GM18951 (cell line): ENCODE measurements at regions not wholly inside any gene's neighbourhood (a gene's known extent, or its start where the extent isn't known, plus 50 kb on each side); places are given as distances from the start of the nearest gene placed in this dataset.
"Not testable (repeated sequence)": the region's sequence is repeated elsewhere in the genome, so short reads cannot be mapped to it uniquely, and the experiment has no call there.

Source experiments
- POLR2A ChIP-seq: IDR thresholded peaks from 4 replicates; pipeline ENCODE4 v1.6.1; 2011; ENCODE audit warnings: mild to moderate bottlenecking; ENCODE audit not compliant: insufficient read length, insufficient read depth; ENCODE audit errors: extremely low read depth
- in situ Hi-C: fragments of 300-500 bp; cut with MboI; formaldehyde crosslinking; loops from one replicate; pipeline ENCODE4 v1.12.0; 2022; ENCODE audit warnings: low sequenced_read_pairs, mixed read lengths, inconsistent platforms; ENCODE audit not compliant: unreplicated experiment

GRCh38 chr1:30548294-30548693 is 175.1 kb downstream of the MATN1 start:
- in situ Hi-C loops = no loop called here
- no peak for TF ChIP-seq POLR2A

GRCh38 chr1:30547326-30547725 is 176.1 kb downstream of the MATN1 start:
- in situ Hi-C loops = not testable (repeated sequence)

- in situ Hi-C loops = no loop called here
- no peak for TF ChIP-seq POLR2A
These were observed 178.0 kb downstream of the MATN1 start for GRCh38 chr1:30545365-30545764.

GRCh38 chr1:30541721-30542485 is 181.5 kb downstream of the MATN1 start:
- in situ Hi-C loops = no loop called here
- TF ChIP-seq POLR2A = no peak

- in situ Hi-C loops = no loop called here
- TF ChIP-seq POLR2A = no peak
These were observed 182.7 kb downstream of the MATN1 start for GRCh38 chr1:30540611-30541192.

GRCh38 chr1:30539884-30540283 is 183.5 kb downstream of the MATN1 start:
- in situ Hi-C loops = no loop called here
- TF ChIP-seq POLR2A = no peak

- in situ Hi-C loops = no loop called here
- no peak for TF ChIP-seq POLR2A
These were observed 184.2 kb downstream of the MATN1 start for GRCh38 chr1:30538993-30539867.

GRCh38 chr1:30538226-30538992 is 185.0 kb downstream of the MATN1 start:
- in situ Hi-C loops = no loop called here
- no peak for TF ChIP-seq POLR2A

- in situ Hi-C loops = no loop called here
- no peak for TF ChIP-seq POLR2A
These were observed 186.1 kb downstream of the MATN1 start for GRCh38 chr1:30537279-30537678.

GRCh38 chr1:30536530-30536929 is 186.9 kb downstream of the MATN1 start:
- TF ChIP-seq POLR2A = no peak
- in situ Hi-C loops = no loop called here

GRCh38 chr1:30535595-30536325 is 187.6 kb downstream of the MATN1 start:
- TF ChIP-seq POLR2A = no peak
- in situ Hi-C loops = no loop called here

GRCh38 chr1:30534551-30534940 is 188.8 kb downstream of the MATN1 start:
- in situ Hi-C loops = no loop called here
- TF ChIP-seq POLR2A = no peak
